Endothelial cell (in vitro differentiated cells): ENCODE measurements at regions not wholly inside any gene's neighbourhood (a gene's known extent, or its start where the extent isn't known, plus 50 kb on each side); places are given as distances from the start of the nearest gene placed in this dataset.

Source experiments
- DNase-seq: peaks from one replicate; pipeline ENCODE4 v3.0.0; 2021; ENCODE audit warnings: low spot score
- H3K27ac Mint-ChIP-seq: one replicate; pipeline ENCODE4 v1.8.0; 2021; ENCODE audit warnings: mixed read lengths, inconsistent platforms; ENCODE audit not compliant: unreplicated experiment
- H3K27me3 Mint-ChIP-seq: one replicate; pipeline ENCODE4 v1.8.0; 2021; ENCODE audit warnings: mild to moderate bottlenecking, moderate library complexity, mixed read lengths, inconsistent platforms; ENCODE audit not compliant: unreplicated experiment
- H3K36me3 Mint-ChIP-seq: one replicate; pipeline ENCODE4 v1.8.0; 2021; ENCODE audit warnings: mild to moderate bottlenecking, low read depth, mixed read lengths, inconsistent platforms; ENCODE audit not compliant: unreplicated experiment
- H3K4me1 Mint-ChIP-seq: one replicate; pipeline ENCODE4 v1.8.0; 2021; ENCODE audit warnings: mild to moderate bottlenecking, mixed read lengths, inconsistent platforms; ENCODE audit not compliant: unreplicated experiment
- H3K4me3 Mint-ChIP-seq: one replicate; pipeline ENCODE4 v1.8.0; 2021; ENCODE audit warnings: mild to moderate bottlenecking, mixed read lengths, inconsistent platforms; ENCODE audit not compliant: unreplicated experiment
- H3K9me3 Mint-ChIP-seq: one replicate; pipeline ENCODE4 v1.8.0; 2021; ENCODE audit warnings: mixed read lengths, inconsistent platforms; ENCODE audit not compliant: unreplicated experiment
- CTCF ChIP-seq: fragments of 200-600 bp; sonication (generic); IDR thresholded peaks from one replicate; pipeline ENCODE4 v1.5.0; 2021; ENCODE audit warnings: antibody characterized with exemption; ENCODE audit not compliant: unreplicated experiment

DNA sequence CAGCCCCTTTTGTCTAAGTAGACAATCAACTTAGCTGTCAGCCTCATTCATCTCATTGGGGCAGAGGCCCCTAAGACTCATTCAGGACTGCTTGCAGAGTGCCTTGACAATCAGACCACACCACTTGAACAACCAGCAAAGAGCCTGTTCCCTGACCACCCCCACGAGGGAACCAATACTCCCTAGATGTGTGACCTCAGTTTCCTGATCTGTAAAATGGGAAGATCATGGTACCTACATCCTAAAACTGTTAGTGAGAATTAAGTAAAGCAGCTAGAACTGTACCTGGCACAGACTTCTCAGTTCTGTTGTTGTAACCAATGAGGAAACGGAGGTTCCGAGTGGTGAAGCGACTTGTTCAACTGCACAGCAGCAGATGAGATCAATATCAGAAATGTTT lies 298.5 kb downstream of the RRAGC start:
- Mint-ChIP-seq H3K4me3 (no peak overlapping the region), H3K9me3 (no peaks in the 10 kb centered on the region), H3K27me3 (peaks cover 4% of the 10 kb centered on the region), H3K27ac (no peak overlapping the region), H3K4me1 (peaks cover 2% of the 10 kb centered on the region), H3K36me3 (no peaks in the 10 kb centered on the region)
- no peak for TF ChIP-seq CTCF
- DNase-seq, result no peak

DNA sequence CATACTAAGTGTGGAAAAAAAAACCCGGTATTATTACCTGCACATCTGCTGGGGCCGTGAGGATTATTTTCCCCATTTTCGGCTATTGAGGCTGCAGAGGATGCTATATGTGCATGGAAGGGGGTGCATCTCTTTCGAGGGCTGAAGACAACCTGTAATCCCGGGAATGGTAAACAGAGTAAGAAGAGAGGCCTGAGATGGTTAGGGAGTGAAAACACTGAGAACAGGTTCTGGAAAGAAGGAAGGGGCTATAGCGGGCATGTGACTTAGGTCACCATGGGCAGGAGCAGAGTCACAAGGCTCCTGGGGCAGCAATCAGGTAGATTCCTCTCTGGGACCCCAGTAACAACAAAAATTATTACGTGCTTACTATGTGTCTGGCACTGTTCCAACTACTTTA lies 299.1 kb downstream of the RRAGC start:
- peaks cover 2% of the 10 kb centered on the region for H3K4me1 Mint-ChIP-seq
- no peaks in the 10 kb centered on the region for H3K9me3 Mint-ChIP-seq
- DNase-seq, result no peak
- H3K4me3 Mint-ChIP-seq, result no peak overlapping the region
- H3K27ac Mint-ChIP-seq, result no peak overlapping the region
- TF ChIP-seq CTCF, result no peak
- no peaks in the 10 kb centered on the region for H3K36me3 Mint-ChIP-seq
- peaks cover 4% of the 10 kb centered on the region for H3K27me3 Mint-ChIP-seq

- peaks cover 2% of the 10 kb centered on the region for H3K4me1 Mint-ChIP-seq
- DNase-seq, result no peak
- H3K9me3 Mint-ChIP-seq, result no peaks in the 10 kb centered on the region
- TF ChIP-seq CTCF, result no peak
- peaks cover 4% of the 10 kb centered on the region for H3K27me3 Mint-ChIP-seq
- H3K4me3 Mint-ChIP-seq, result no peak overlapping the region
- no peaks in the 10 kb centered on the region for H3K36me3 Mint-ChIP-seq
- no peak overlapping the region for H3K27ac Mint-ChIP-seq
These were observed 300.0 kb downstream of the RRAGC start for GRCh38 chr1:38559446-38560165.

- H3K4me3 Mint-ChIP-seq, result no peak overlapping the region
- peaks cover 2% of the 10 kb centered on the region for H3K4me1 Mint-ChIP-seq
- no peaks in the 10 kb centered on the region for H3K36me3 Mint-ChIP-seq
- H3K27ac Mint-ChIP-seq, result no peak overlapping the region
- H3K27me3 Mint-ChIP-seq, result peaks cover 4% of the 10 kb centered on the region
- TF ChIP-seq CTCF, result no peak
- H3K9me3 Mint-ChIP-seq, result no peaks in the 10 kb centered on the region
- DNase-seq, result no peak
These were observed 300.8 kb downstream of the RRAGC start for GRCh38 chr1:38558500-38559445.

DNA sequence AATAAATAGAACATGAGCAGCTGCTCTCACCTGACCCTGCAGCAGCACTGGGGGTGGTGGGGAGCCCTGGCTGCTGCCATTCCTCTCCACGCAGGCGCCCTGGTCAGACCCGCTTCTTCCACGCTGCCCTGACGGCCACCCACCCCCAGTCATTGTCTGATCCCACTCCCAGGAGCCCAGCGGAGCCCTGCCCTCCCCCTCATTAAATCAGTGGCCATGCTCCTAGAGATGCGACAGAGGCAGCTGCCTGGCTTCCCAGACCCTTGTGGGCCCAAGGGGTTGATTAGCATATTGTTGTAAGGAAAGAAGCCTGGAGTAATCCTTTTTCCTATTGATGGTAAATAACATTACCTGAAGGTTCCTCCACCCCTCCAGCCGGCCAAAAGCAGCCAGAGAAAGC lies 301.5 kb downstream of the RRAGC start:
- Mint-ChIP-seq H3K27me3 (peaks cover 4% of the 10 kb centered on the region), H3K27ac (no peak overlapping the region), H3K9me3 (no peaks in the 10 kb centered on the region), H3K36me3 (no peaks in the 10 kb centered on the region), H3K4me1 (peaks cover 2% of the 10 kb centered on the region), H3K4me3 (no peak overlapping the region)
- DNase-seq, result no peak
- no peak for TF ChIP-seq CTCF
